Muscle of back (tissue), 3 donors: ENCODE measurements at regions not wholly inside any gene's neighbourhood (a gene's known extent, or its start where the extent isn't known, plus 50 kb on each side); places are given as distances from the start of the nearest gene placed in this dataset.

Experiments used
- DNase-seq, 3 donors: peaks; one replicate each; pipeline versions ENCODE4 v3.0.0 to v3.0.0-alpha.2; 2013

DNA sequence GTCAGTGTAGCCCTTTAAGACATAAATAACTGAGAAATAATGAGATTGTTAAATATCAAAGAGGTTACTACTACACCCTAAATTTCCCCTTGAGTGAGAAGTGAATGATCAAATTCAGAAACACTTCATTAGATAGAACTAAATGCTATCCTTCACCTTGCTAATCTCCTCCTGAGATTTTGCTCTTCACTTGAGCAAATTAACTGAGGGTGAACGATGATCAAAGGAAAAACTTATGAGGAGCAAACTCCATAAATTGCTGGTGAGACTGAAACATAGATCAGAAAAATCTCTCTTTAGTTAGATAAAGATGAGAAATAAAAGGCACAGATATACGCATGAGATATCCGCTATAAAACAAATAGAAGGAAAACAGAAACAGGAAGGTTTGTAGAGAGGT, 63.1 kb upstream of the TANC1 start:
- DNase-seq = no peak

- DNase-seq = no peak
Measured at GRCh38 chr2:158905784-158906183, 62.7 kb upstream of the TANC1 start.

DNA sequence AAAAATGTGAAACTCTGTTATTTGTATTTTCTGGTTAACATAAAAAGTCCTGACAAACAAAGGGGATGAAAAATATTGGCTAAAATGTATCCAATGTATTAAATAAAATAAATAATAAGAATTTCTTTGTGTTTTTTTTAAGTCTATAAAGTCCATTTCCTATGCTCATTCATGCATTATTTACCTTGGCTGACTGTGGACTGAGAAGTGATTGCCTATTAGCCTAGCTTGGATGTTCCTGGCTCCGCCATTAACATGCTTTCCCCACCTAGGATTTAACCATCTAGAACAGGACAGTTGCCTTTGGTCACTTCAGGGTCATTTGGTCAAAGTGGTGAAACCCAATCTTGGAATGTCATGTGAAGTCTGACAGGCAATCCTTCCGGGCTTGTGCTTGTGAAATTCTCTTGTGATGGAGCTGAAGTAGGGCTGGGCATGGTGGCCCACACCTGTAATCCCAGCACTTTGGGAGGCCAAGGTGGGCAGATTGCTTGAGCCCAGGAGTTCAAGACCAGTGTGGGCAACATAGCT, 60.4 kb upstream of the TANC1 start:
- DNase-seq = no peak

DNA sequence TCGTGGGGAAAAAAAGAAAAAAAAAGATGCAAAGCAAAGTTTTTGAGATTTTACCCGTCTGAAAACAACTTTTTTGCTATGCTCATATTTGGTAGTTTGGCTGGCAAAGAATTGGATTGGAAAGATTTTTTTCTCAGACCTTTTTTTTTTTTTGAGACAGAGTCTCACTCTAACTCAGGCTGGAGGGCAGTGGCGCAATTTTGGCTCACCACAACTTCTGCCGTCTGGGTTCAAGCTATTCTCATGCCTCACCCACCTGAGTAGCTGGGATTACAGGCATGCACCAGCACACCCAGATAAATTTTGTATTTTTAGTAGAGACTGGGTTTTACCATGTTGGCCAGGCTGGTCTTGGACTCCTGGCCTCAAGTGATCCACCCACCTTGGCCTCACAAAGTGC, 56.3 kb upstream of the TANC1 start:
- DNase-seq = no peak

GRCh38 chr2:158912765-158913164, 55.7 kb upstream of the TANC1 start:
- no peak for DNase-seq

- no peak for DNase-seq
Measured at GRCh38 chr2:158914066-158914465, 54.4 kb upstream of the TANC1 start.

- DNase-seq = peak in 1 of 3 donors; percentile 45
Measured at GRCh38 chr2:158914731-158915130, 53.7 kb upstream of the TANC1 start.

DNA sequence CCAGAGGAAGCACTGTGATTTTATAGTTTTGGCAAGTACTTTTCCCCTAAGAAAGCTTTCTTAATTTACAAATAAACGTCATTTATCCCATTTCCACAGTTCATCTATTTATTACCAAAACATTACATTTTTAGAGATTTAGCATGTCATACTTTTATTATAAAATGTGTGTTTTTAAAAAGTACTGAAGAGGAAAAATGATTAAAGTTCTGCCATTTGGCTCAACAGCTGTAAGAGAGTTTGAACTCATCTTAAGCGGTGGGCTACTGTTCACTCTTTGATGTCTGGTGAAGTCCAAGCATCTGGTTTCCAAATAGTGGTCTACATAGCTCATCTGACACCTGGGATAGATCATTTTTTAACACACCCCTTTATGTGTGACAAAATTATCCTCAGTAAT, 51.3 kb upstream of the TANC1 start:
- peak in 1 of 3 donors; percentile 20 for DNase-seq

DNA sequence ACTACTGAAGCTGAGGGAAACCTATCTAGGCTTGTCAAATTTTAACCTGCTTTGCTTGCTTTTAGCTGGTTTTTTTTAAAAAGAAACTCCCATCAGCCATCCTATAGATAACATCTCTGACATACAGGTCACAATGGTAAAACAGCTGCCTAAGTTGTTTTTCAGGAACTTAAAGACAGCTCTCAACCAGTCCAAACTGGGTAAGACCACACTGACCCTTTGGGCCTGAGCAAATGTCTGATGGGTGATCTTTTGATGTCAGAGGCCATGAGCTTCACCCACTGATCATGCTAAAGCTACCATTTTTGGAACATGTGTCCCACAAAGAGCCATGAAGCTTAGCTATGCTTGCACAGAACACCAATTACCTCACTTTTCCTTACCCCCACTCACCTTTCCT, 50.0 kb upstream of the TANC1 start:
- DNase-seq = no peak
